ENCODE measurements at regions not wholly inside any gene's neighbourhood (a gene's known extent, or its start where the extent isn't known, plus 50 kb on each side); places are given as distances from the start of the nearest gene placed in this dataset.
"Not testable (repeated sequence)": the region's sequence is repeated elsewhere in the genome, so short reads cannot be mapped to it uniquely, and the experiment has no call there.

- no peak overlapping the region for H3K4me3 ChIP-seq (ENCODE audit: control insufficient read depth, low read depth, low read length)
- no peak for DNase-seq (ENCODE audit: low read depth)
- TF ChIP-seq CTCF (conservative IDR thresholded peaks at IDR 0.05; ENCODE audit: control insufficient read depth, insufficient read depth, low read depth, low read length) = no peak
These were observed 558.8 kb downstream of the KCNT2 start for GRCh38 chr1:196049407-196049806.

- no peak for TF ChIP-seq CTCF (conservative IDR thresholded peaks at IDR 0.05; ENCODE audit: control insufficient read depth, insufficient read depth, low read depth, low read length)
- no peak overlapping the region for H3K4me3 ChIP-seq (ENCODE audit: control insufficient read depth, low read depth, low read length)
- DNase-seq (ENCODE audit: low read depth) = no peak
These were observed 565.0 kb downstream of the KCNT2 start for GRCh38 chr1:196043268-196043667.

GRCh38 chr1:196034080-196034706 is 574.0 kb downstream of the KCNT2 start:
- no peak for DNase-seq (ENCODE audit: low read depth)
- no peak overlapping the region for H3K4me3 ChIP-seq (ENCODE audit: control insufficient read depth, low read depth, low read length)
- no peak for TF ChIP-seq CTCF (conservative IDR thresholded peaks at IDR 0.05; ENCODE audit: control insufficient read depth, insufficient read depth, low read depth, low read length)

GRCh38 chr1:196031387-196031786 is 576.9 kb downstream of the KCNT2 start:
- not testable (repeated sequence) for H3K4me3 ChIP-seq (ENCODE audit: control insufficient read depth, low read depth, low read length); DNase-seq (ENCODE audit: low read depth)

GRCh38 chr1:196030455-196030854 is 577.8 kb downstream of the KCNT2 start:
- no peak for DNase-seq (ENCODE audit: low read depth)
- no peak for TF ChIP-seq CTCF (conservative IDR thresholded peaks at IDR 0.05; ENCODE audit: control insufficient read depth, insufficient read depth, low read depth, low read length)
- H3K4me3 ChIP-seq (ENCODE audit: control insufficient read depth, low read depth, low read length) = no peak overlapping the region

GRCh38 chr1:196029410-196029809 is 578.8 kb downstream of the KCNT2 start:
- no peak for TF ChIP-seq CTCF (conservative IDR thresholded peaks at IDR 0.05; ENCODE audit: control insufficient read depth, insufficient read depth, low read depth, low read length)
- no peak overlapping the region for H3K4me3 ChIP-seq (ENCODE audit: control insufficient read depth, low read depth, low read length)

GRCh38 chr1:196027127-196027526 is 581.1 kb downstream of the KCNT2 start:
- no peak overlapping the region for H3K4me3 ChIP-seq (ENCODE audit: control insufficient read depth, low read depth, low read length)
- DNase-seq (ENCODE audit: low read depth) = no peak
- TF ChIP-seq CTCF (conservative IDR thresholded peaks at IDR 0.05; ENCODE audit: control insufficient read depth, insufficient read depth, low read depth, low read length) = no peak

More at GRCh38 chr1:196029410-196029809, 578.8 kb downstream of the KCNT2 start:
- no peak for DNase-seq (ENCODE audit: low read depth)

- H3K4me3 ChIP-seq (ENCODE audit: control insufficient read depth, low read depth, low read length); DNase-seq (ENCODE audit: low read depth): not testable (repeated sequence)
These were observed 587.1 kb downstream of the KCNT2 start for GRCh38 chr1:196021174-196021573.
